Left lung (tissue), 4 donors: ENCODE measurements at regions not wholly inside any gene's neighbourhood (a gene's known extent, or its start where the extent isn't known, plus 50 kb on each side); places are given as distances from the start of the nearest gene placed in this dataset.

Experiments
- ATAC-seq: fragments of 200-7000 bp; cut with Tn5 transposase; one replicate; pipeline ENCODE4 v1.9.1; 2020; ENCODE audit warnings: moderate library complexity
- DNase-seq, 4 donors: peaks; one replicate each; pipeline ENCODE4 v3.0.0-alpha.2; 2013 to 2020
- H3K27ac ChIP-seq, 2 donors: fragments of 200-600 bp; sonication (generic) in 1 of 2; one replicate each; pipeline versions ENCODE4 v1.5.0 to v1.8.0; 2020 to 2021
- H3K27me3 ChIP-seq, 2 donors: fragments of 200-600 bp; sonication (generic) in 1 of 2; one replicate each; pipeline versions ENCODE4 v1.5.0 to v1.8.0; 2020 to 2021
- H3K36me3 ChIP-seq, 2 donors: fragments of 200-600 bp; sonication (generic) in 1 of 2; one replicate each; pipeline versions ENCODE4 v1.5.0 to v1.8.0; 2020 to 2021
- H3K4me1 ChIP-seq, 2 donors: fragments of 200-600 bp; one replicate each; pipeline ENCODE4 v1.8.0; 2021
- H3K4me3 ChIP-seq, 2 donors: fragments of 200-600 bp; sonication (generic) in 1 of 2; one replicate each; pipeline versions ENCODE4 v1.5.0 to v1.8.0; 2020 to 2021; ENCODE audit warnings: mild to moderate bottlenecking in 1 of 2
- H3K9me3 ChIP-seq, 2 donors: fragments of 200-600 bp; sonication (generic) in 1 of 2; one replicate each; pipeline versions ENCODE4 v1.5.0 to v1.8.0; 2020 to 2021
- intact Hi-C, 2 donors: fragments of 100-400 bp; cut with DNase I; formaldehyde crosslinking; loops; one replicate each; pipeline versions ENCODE4 v1.11.2 to v1.14.2; 2022
- TF ChIP-seq, protein P1 (sequence below), 2 donors: fragments of 200-600 bp; sonication (generic) in 1 of 2; IDR thresholded peaks; one replicate each; pipeline versions ENCODE4 v1.5.0 to v1.8.0; 2021; ENCODE audit warnings: antibody characterized with exemption in 2 of 2
- donor health status: DM: no; HTN: yes; CAD: no.
- donor health status: DM: no; HTN: no; CAD: no.

DNA sequence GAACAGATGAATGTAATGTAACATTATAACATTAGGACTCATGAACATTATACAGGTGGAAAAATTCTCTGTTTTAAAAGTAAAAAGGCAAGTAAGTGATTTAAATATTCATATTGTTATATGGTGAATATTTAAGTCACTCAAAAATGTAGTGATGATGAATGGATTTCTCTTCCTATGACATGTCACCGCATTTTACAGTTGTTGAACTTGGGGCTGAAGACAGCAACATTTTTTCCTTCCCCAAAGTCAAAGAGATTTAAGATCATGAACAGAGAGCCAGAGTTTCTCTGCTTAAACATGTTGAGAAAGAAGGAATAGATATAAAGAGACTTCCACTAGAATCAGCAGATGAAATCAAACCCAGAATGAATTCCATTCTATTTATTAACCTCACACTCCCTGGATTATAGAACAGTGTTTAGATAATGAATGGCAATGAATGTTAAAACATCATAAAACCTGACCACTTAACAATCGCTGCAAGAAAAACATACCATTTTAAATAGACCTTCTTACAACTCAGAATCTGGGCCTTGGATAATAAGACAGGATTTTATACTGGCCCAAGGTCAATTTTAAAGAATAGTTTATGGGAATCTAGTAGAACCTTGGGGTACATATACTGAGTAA, 163.6 kb upstream of the SIX2 start:
- Histone ChIP-seq H3K4me1 (peaks cover 7 to 17% of the 10 kb centered on the region in 2 donors), H3K4me3 (no peak overlapping the region), H3K27ac (no peak overlapping the region), H3K27me3 (peaks cover 35 to 73% of the 10 kb centered on the region in 2 donors), H3K9me3 (no peaks in the 10 kb centered on the region), H3K36me3 (no peaks in the 10 kb centered on the region)
- no peak for DNase-seq
- TF ChIP-seq, protein P1, sequence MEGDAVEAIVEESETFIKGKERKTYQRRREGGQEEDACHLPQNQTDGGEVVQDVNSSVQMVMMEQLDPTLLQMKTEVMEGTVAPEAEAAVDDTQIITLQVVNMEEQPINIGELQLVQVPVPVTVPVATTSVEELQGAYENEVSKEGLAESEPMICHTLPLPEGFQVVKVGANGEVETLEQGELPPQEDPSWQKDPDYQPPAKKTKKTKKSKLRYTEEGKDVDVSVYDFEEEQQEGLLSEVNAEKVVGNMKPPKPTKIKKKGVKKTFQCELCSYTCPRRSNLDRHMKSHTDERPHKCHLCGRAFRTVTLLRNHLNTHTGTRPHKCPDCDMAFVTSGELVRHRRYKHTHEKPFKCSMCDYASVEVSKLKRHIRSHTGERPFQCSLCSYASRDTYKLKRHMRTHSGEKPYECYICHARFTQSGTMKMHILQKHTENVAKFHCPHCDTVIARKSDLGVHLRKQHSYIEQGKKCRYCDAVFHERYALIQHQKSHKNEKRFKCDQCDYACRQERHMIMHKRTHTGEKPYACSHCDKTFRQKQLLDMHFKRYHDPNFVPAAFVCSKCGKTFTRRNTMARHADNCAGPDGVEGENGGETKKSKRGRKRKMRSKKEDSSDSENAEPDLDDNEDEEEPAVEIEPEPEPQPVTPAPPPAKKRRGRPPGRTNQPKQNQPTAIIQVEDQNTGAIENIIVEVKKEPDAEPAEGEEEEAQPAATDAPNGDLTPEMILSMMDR (IDR thresholded peaks at IDR 0.05), result no peak
- no peak for ATAC-seq
- intact Hi-C loops, result no loop called here

DNA sequence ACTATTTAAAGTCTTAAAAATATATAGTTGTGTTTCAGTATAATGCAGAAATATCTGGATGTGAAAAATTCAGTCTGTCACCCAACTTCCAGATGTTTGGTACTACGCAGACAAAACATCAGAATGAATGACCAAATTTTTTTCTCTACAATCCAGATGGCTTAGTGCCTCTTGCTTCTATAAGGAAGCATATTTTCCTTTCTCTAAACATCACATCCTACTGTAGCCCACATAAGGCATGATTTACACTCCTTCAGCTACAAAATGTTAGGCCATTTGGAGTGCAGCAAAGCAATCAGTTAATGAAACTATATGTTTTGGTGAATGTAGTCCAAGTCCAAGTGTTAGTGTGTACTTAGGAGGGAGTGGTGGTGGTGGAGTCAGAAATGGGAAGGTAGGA, 162.9 kb upstream of the SIX2 start:
- Histone ChIP-seq H3K4me1 (peaks cover 7 to 17% of the 10 kb centered on the region in 2 donors), H3K27ac (no peak overlapping the region), H3K4me3 (no peak overlapping the region), H3K36me3 (no peaks in the 10 kb centered on the region), H3K9me3 (no peaks in the 10 kb centered on the region), H3K27me3 (peaks cover 43 to 81% of the 10 kb centered on the region in 2 donors)
- intact Hi-C loops, result no loop called here
- DNase-seq (no peak), ATAC-seq (no peak)
- TF ChIP-seq, protein P1 (IDR thresholded peaks at IDR 0.05), result no peak

DNA sequence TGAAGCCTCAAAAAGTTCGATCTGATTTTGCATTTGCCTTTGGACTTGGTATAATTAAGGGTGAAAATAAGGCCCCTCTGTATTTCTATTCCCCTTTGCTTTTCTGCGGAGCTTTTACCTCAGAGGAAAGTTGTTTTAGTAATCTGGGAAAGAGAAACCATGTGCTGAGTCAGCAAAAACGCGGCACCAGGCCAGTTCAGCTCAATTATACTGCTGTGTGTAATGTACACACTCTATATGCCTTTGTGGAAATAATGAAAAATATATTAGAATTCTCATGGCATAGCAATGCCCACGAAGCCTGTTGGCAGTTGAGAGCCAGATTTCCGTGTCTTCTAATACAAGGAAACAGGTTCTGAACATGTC, 161.9 kb upstream of the SIX2 start:
- peaks cover 7 to 17% of the 10 kb centered on the region in 2 donors for H3K4me1 ChIP-seq
- no peaks in the 10 kb centered on the region for H3K9me3 ChIP-seq
- H3K27me3 ChIP-seq, result peaks cover 52 to 91% of the 10 kb centered on the region in 2 donors
- DNase-seq, result peak in 1 of 4 donors; percentile 38
- TF ChIP-seq, protein P1 (IDR thresholded peaks at IDR 0.05), result no peak
- intact Hi-C loops, result no loop called here
- no peaks in the 10 kb centered on the region for H3K36me3 ChIP-seq
- H3K27ac ChIP-seq, result no peak overlapping the region
- H3K4me3 ChIP-seq, result no peak overlapping the region
- ATAC-seq, result no peak

DNA sequence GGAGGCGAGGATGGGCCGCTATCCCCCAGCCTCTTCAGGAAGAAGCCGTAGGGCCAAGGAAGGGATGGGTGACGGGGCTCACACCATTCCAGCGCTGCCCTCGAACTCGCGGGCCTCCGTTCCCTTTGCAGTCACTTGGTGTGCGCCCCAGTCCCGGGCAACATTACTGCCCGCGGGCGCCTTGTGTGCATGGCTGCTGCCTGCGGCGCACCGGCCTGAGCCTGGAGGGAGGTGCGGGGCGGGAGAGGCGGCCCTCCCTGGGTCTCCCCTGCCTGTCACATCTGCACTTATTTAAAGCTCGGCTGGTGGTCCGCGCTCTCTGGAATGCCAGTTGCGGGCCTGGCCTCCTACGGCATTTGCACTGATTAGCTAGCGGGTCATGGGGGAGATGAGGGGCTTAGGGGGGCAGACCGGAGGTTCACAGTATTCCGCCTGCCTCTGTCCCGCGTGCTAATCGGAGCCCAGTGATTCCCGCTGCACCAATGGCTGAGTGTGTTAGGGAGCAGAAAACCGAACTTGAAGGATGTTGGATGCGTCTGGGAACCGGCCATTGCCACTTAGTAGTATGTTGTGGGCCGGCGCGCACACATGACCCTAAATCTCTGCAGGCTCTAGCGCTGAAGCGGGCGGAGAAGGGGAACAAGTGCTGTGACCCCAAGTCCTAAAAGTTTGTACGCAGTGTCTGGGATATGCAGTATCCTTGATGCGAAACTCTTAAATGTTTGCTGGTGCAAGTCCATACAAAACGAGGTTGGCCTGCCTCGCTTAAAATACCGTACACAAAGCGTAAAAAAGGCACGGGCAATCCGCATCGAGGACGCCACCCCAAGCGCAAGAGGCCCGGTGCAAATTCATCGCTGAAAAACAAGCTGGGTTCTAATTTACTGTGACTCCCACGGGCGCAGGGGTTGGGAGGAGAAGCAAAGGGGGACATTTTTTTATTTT, 161.2 kb upstream of the SIX2 start:
- TF ChIP-seq, protein P1 (IDR thresholded peaks at IDR 0.05), result no peak
- intact Hi-C loops, result no loop called here
- Histone ChIP-seq H3K9me3 (no peaks in the 10 kb centered on the region), H3K27me3 (peaks cover 59 to 97% of the 10 kb centered on the region in 2 donors), H3K36me3 (no peaks in the 10 kb centered on the region), H3K4me3 (no peak overlapping the region), H3K27ac (no peak overlapping the region), H3K4me1 (peaks cover 7 to 17% of the 10 kb centered on the region in 2 donors)
- DNase-seq, result no peak
- ATAC-seq, result no peak
